ENCODE measurements at regions not wholly inside any gene's neighbourhood (a gene's known extent, or its start where the extent isn't known, plus 50 kb on each side); places are given as distances from the start of the nearest gene placed in this dataset.

- Histone ChIP-seq H3K27me3 (ENCODE audit: low read depth) (no peaks in the 10 kb centered on the region), H3K27ac (no peak overlapping the region), H3K36me3 (no peaks in the 10 kb centered on the region), H3K4me3 (no peak overlapping the region), H3K9me3 (no peaks in the 10 kb centered on the region), H3K4me1 (no peaks in the 10 kb centered on the region)
- DNase-seq, result no peak
- ATAC-seq, result no peak
- no peak for TF ChIP-seq CTCF (IDR thresholded peaks at IDR 0.05)
- intact Hi-C loops (cut with DNase I), result loop anchor here (10.0 kb wide), 1 partner anchor 346 kb away; no protein-coding TSS in a partner anchor
Observed at GRCh38 chr11:114758627-114759026, 80.3 kb downstream of the NXPE2 start.

- peak; percentile 82 to 83 for ATAC-seq
- intact Hi-C loops (cut with DNase I), result no loop called here
Observed at GRCh38 chr11:114762408-114762807, 84.1 kb downstream of the NXPE2 start.

GRCh38 chr11:114764563-114764962 is 86.2 kb downstream of the NXPE2 start:
- H3K9me3 ChIP-seq, result no peaks in the 10 kb centered on the region
- H3K27me3 ChIP-seq (ENCODE audit: low read depth), result no peaks in the 10 kb centered on the region
- ATAC-seq (no peak), DNase-seq (no peak)
- H3K36me3 ChIP-seq, result no peaks in the 10 kb centered on the region
- no peak overlapping the region for H3K27ac ChIP-seq
- TF ChIP-seq CTCF (IDR thresholded peaks at IDR 0.05), result no peak
- no peak overlapping the region for H3K4me3 ChIP-seq
- intact Hi-C loops (cut with DNase I), result no loop called here
- H3K4me1 ChIP-seq, result no peaks in the 10 kb centered on the region

More at GRCh38 chr11:114762408-114762807, 84.1 kb downstream of the NXPE2 start:
- Histone ChIP-seq H3K4me1 (no peaks in the 10 kb centered on the region), H3K4me3 (no peak overlapping the region), H3K27ac (no peak overlapping the region), H3K9me3 (no peaks in the 10 kb centered on the region), H3K27me3 (ENCODE audit: low read depth) (no peaks in the 10 kb centered on the region), H3K36me3 (no peaks in the 10 kb centered on the region)
- peak; percentile 58 for DNase-seq
- TF ChIP-seq CTCF (IDR thresholded peaks at IDR 0.05), result peak; percentile 69

- TF ChIP-seq CTCF (IDR thresholded peaks at IDR 0.05), result no peak
- Histone ChIP-seq H3K4me3 (no peak overlapping the region), H3K27me3 (ENCODE audit: low read depth) (peaks cover 10% of the 10 kb centered on the region), H3K27ac (no peak overlapping the region), H3K9me3 (no peaks in the 10 kb centered on the region), H3K4me1 (no peaks in the 10 kb centered on the region), H3K36me3 (no peaks in the 10 kb centered on the region)
- intact Hi-C loops (cut with DNase I), result no loop called here
- DNase-seq, result no peak
- no peak for ATAC-seq
Observed at GRCh38 chr11:114771172-114771571, 92.8 kb downstream of the NXPE2 start.

- no peak overlapping the region for H3K27ac ChIP-seq
- no peaks in the 10 kb centered on the region for H3K4me1 ChIP-seq
- ATAC-seq, result no peak
- TF ChIP-seq CTCF (IDR thresholded peaks at IDR 0.05), result no peak
- DNase-seq, result no peak
- no peak overlapping the region for H3K4me3 ChIP-seq
- H3K9me3 ChIP-seq, result no peaks in the 10 kb centered on the region
- H3K36me3 ChIP-seq, result no peaks in the 10 kb centered on the region
- H3K27me3 ChIP-seq (ENCODE audit: low read depth), result peaks cover 10% of the 10 kb centered on the region
- intact Hi-C loops (cut with DNase I), result no loop called here
Observed at GRCh38 chr11:114773541-114774338, 95.4 kb downstream of the NXPE2 start.
